ENCODE measurements at regions not wholly inside any gene's neighbourhood (a gene's known extent, or its start where the extent isn't known, plus 50 kb on each side); places are given as distances from the start of the nearest gene placed in this dataset.

- no peak for TF ChIP-seq CTCF (conservative IDR thresholded peaks at IDR 0.05)
- no peak for TF ChIP-seq ZFX (IDR thresholded peaks at IDR 0.05)
These were observed 142.4 kb downstream of the NTMT2 start for GRCh38 chr1:170288155-170288554.

GRCh38 chr1:170290276-170290675, 144.5 kb downstream of the NTMT2 start:
- TF ChIP-seq CTCF (conservative IDR thresholded peaks at IDR 0.05) (no peak), ZFX (IDR thresholded peaks at IDR 0.05) (no peak)
- H3K27ac ChIP-seq = no peak overlapping the region

More at GRCh38 chr1:170288155-170288554, 142.4 kb downstream of the NTMT2 start:
- H3K27ac ChIP-seq = no peak overlapping the region

- no peak overlapping the region for H3K27ac ChIP-seq
- TF ChIP-seq ZFX (IDR thresholded peaks at IDR 0.05) (no peak), CTCF (conservative IDR thresholded peaks at IDR 0.05) (no peak)
These were observed 145.2 kb downstream of the NTMT2 start for GRCh38 chr1:170290991-170291390.

- H3K27ac ChIP-seq = no peak overlapping the region
- TF ChIP-seq CTCF (conservative IDR thresholded peaks at IDR 0.05) (no peak), ZFX (IDR thresholded peaks at IDR 0.05) (no peak)
These were observed 145.8 kb downstream of the NTMT2 start for GRCh38 chr1:170291516-170291915.

- H3K27ac ChIP-seq = no peak overlapping the region
- no peak for TF ChIP-seq ZFX (IDR thresholded peaks at IDR 0.05)
- no peak for TF ChIP-seq CTCF (conservative IDR thresholded peaks at IDR 0.05)
These were observed 150.5 kb downstream of the NTMT2 start for GRCh38 chr1:170296211-170296610.

GRCh38 chr1:170296642-170297041, 150.9 kb downstream of the NTMT2 start:
- H3K27ac ChIP-seq = no peak overlapping the region

GRCh38 chr1:170301596-170301995, 155.8 kb downstream of the NTMT2 start:
- no peak overlapping the region for H3K27ac ChIP-seq
- TF ChIP-seq ZFX (IDR thresholded peaks at IDR 0.05) = no peak
- TF ChIP-seq CTCF (conservative IDR thresholded peaks at IDR 0.05) = no peak

More at GRCh38 chr1:170296642-170297041, 150.9 kb downstream of the NTMT2 start:
- TF ChIP-seq CTCF (conservative IDR thresholded peaks at IDR 0.05) = no peak
- TF ChIP-seq ZFX (IDR thresholded peaks at IDR 0.05) = no peak
